Loucy (cell line): ENCODE measurements at regions not wholly inside any gene's neighbourhood (a gene's known extent, or its start where the extent isn't known, plus 50 kb on each side); places are given as distances from the start of the nearest gene placed in this dataset.

Experiments
- EZH2phosphoT487 ChIP-seq: fragments of 200-600 bp; IDR thresholded peaks from 2 replicates; pipeline ENCODE4 v1.6.1; 2018; ENCODE audit warnings: antibody characterized with exemption, mild to moderate bottlenecking, moderate library complexity, borderline replicate concordance
- TF ChIP-seq, protein P1 (sequence below): fragments of 200-600 bp; sonication (generic); conservative IDR thresholded peaks from 2 replicates; pipeline ENCODE4 v1.5.1; 2014; ENCODE audit warnings: mild to moderate bottlenecking, antibody characterized with exemption, low read length

GRCh38 chr2:235107640-235107951 lies 155.8 kb downstream of the SH3BP4 start:
- TF ChIP-seq, protein P1, sequence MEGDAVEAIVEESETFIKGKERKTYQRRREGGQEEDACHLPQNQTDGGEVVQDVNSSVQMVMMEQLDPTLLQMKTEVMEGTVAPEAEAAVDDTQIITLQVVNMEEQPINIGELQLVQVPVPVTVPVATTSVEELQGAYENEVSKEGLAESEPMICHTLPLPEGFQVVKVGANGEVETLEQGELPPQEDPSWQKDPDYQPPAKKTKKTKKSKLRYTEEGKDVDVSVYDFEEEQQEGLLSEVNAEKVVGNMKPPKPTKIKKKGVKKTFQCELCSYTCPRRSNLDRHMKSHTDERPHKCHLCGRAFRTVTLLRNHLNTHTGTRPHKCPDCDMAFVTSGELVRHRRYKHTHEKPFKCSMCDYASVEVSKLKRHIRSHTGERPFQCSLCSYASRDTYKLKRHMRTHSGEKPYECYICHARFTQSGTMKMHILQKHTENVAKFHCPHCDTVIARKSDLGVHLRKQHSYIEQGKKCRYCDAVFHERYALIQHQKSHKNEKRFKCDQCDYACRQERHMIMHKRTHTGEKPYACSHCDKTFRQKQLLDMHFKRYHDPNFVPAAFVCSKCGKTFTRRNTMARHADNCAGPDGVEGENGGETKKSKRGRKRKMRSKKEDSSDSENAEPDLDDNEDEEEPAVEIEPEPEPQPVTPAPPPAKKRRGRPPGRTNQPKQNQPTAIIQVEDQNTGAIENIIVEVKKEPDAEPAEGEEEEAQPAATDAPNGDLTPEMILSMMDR, result no peak
- TF ChIP-seq EZH2phosphoT487, result no peak
